ENCODE measurements at regions not wholly inside any gene's neighbourhood (a gene's known extent, or its start where the extent isn't known, plus 50 kb on each side); places are given as distances from the start of the nearest gene placed in this dataset.

- TF ChIP-seq CTCF (IDR thresholded peaks at IDR 0.05) (no peak), POLR2A (IDR thresholded peaks at IDR 0.05) (no peak), EP300 (IDR thresholded peaks at IDR 0.05; ENCODE audit: low read depth) (no peak)
Measured at GRCh38 chr15:81785679-81786078, 260.1 kb downstream of the MEX3B start.

Data from transverse colon (tissue), 3 donors.